Fibroblast of pulmonary artery (primary cell): ENCODE measurements at regions not wholly inside any gene's neighbourhood (a gene's known extent, or its start where the extent isn't known, plus 50 kb on each side); places are given as distances from the start of the nearest gene placed in this dataset.

ENCODE experiments used
- DNase-seq: peaks from one replicate; pipeline ENCODE4 v3.0.0-alpha.2; 2010; ENCODE audit warnings: low read depth
- H3K4me3 ChIP-seq: replicated peaks from 2 replicates; pipeline ENCODE4 v1.5.1; 2011; ENCODE audit warnings: low read depth, mild to moderate bottlenecking, control low read depth, low read length, moderate library complexity
- CTCF ChIP-seq: IDR thresholded peaks from 2 replicates; pipeline ENCODE4 v1.5.1; 2011; ENCODE audit warnings: mild to moderate bottlenecking, control low read depth, low read length, inconsistent platforms; ENCODE audit errors: missing control alignments

GRCh38 chr2:215191477-215191876, 53.1 kb upstream of the ABCA12 start:
- TF ChIP-seq CTCF, result no peak
- DNase-seq, result no peak
- no peak overlapping the region for H3K4me3 ChIP-seq

- TF ChIP-seq CTCF, result no peak
- no peak overlapping the region for H3K4me3 ChIP-seq
- DNase-seq, result no peak
Measured at GRCh38 chr2:215190588-215190987, 52.2 kb upstream of the ABCA12 start.

- H3K4me3 ChIP-seq, result no peak overlapping the region
- DNase-seq, result no peak
- no peak for TF ChIP-seq CTCF
Measured at GRCh38 chr2:215189393-215189792, 51.0 kb upstream of the ABCA12 start.
